Kidney glomerular epithelial cell (primary cell): ENCODE measurements at regions not wholly inside any gene's neighbourhood (a gene's known extent, or its start where the extent isn't known, plus 50 kb on each side); places are given as distances from the start of the nearest gene placed in this dataset.

Experiments
- DNase-seq: peaks from one replicate; lab custom pipeline; 2025; lab: John Stamatoyannopoulos, UW

- no peak for DNase-seq
Measured at GRCh38 chrX:16496175-16496574, 153.8 kb upstream of the S100G start.

GRCh38 chrX:16511796-16512776 is 137.9 kb upstream of the S100G start:
- DNase-seq, result no peak

- no peak for DNase-seq
Measured at GRCh38 chrX:16516232-16516876, 133.6 kb upstream of the S100G start.

GRCh38 chrX:16517039-16517605 is 132.8 kb upstream of the S100G start:
- no peak for DNase-seq

- DNase-seq, result no peak
Measured at GRCh38 chrX:16518131-16518530, 131.8 kb upstream of the S100G start.

- no peak for DNase-seq
Measured at GRCh38 chrX:16524316-16524715, 125.6 kb upstream of the S100G start.

- DNase-seq, result no peak
Measured at GRCh38 chrX:16526003-16526402, 124.0 kb upstream of the S100G start.

GRCh38 chrX:16528620-16529019 is 121.3 kb upstream of the S100G start:
- DNase-seq, result no peak
